ENCODE measurements at regions not wholly inside any gene's neighbourhood (a gene's known extent, or its start where the extent isn't known, plus 50 kb on each side); places are given as distances from the start of the nearest gene placed in this dataset.

DNA sequence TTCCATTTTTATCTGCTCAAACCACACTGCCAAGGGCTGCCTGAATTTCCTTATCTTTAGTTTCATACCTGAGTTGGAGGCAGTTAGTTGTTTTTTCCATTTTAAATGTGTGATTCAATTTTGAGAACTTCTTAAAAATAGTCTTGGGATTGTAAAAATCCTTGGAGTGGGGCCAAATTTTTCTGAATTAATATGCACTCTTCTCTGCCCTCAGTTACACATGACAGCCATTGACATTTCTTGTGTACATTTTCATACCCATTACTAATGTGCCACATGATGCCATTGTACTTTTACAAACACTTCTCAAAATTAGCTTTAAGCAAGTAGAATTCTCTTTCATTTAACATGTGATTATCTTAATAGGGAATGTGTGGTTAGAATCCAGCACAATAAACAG is 141.7 kb downstream of the C3orf38 start:
- TF ChIP-seq CTCF (IDR thresholded peaks at IDR 0.05; ENCODE audit: low read length), result no peak
- TF ChIP-seq EZH2 (IDR thresholded peaks at IDR 0.05; ENCODE audit: borderline replicate concordance, low read length), result no peak

All from OCI-LY1 (cell line).